ENCODE measurements at regions not wholly inside any gene's neighbourhood (a gene's known extent, or its start where the extent isn't known, plus 50 kb on each side); places are given as distances from the start of the nearest gene placed in this dataset.

DNA sequence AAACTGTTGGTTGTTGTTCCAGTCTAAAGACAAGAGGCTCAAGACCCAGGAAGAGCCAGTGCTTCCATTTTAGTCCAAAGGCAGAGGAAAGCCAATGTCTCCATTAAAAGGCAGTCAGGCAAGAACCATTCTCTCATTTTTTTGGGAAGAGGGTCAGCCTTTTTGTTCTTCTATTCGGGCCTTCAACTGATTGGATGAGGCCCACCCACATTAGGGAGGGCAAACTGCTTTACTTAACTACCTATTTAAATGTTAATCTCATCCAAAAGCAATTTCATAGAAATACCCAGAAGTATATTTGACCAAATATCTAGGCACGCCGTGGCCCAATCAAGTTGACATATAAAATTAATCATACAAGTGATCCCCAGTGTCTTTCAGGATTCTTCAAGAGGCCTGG, 104.4 kb upstream of the SYT6 start:
- TF ChIP-seq CTCF (tag by site-specific recombination; IDR thresholded peaks at IDR 0.05) (no peak), KLF7 (tag by site-specific recombination; IDR thresholded peaks at IDR 0.05; ENCODE audit: borderline replicate concordance) (no peak), SP3 (tag by site-specific recombination; IDR thresholded peaks at IDR 0.05) (no peak), TCF7L2 (IDR thresholded peaks at IDR 0.05; ENCODE audit: borderline replicate concordance, low read depth, low read length) (no peak), ZNF114 (tag by site-specific recombination; IDR thresholded peaks at IDR 0.05) (no peak), ZNF239 (tag by site-specific recombination; IDR thresholded peaks at IDR 0.05) (no peak), YY1 (tag by site-specific recombination; IDR thresholded peaks at IDR 0.05) (no peak), BCL11A (tag by site-specific recombination; IDR thresholded peaks at IDR 0.05; ENCODE audit: low read depth) (no peak), PRDM4 (tag by site-specific recombination; IDR thresholded peaks at IDR 0.05) (no peak), ZNF18 (tag by site-specific recombination; IDR thresholded peaks at IDR 0.05) (no peak), REST (tag by site-specific recombination; IDR thresholded peaks at IDR 0.05) (no peak), ZNF394 (tag by site-specific recombination; IDR thresholded peaks at IDR 0.05; ENCODE audit: borderline replicate concordance) (no peak), ZNF2 (tag by site-specific recombination; IDR thresholded peaks at IDR 0.05) (no peak)
- TF ChIP-seq, protein P1, sequence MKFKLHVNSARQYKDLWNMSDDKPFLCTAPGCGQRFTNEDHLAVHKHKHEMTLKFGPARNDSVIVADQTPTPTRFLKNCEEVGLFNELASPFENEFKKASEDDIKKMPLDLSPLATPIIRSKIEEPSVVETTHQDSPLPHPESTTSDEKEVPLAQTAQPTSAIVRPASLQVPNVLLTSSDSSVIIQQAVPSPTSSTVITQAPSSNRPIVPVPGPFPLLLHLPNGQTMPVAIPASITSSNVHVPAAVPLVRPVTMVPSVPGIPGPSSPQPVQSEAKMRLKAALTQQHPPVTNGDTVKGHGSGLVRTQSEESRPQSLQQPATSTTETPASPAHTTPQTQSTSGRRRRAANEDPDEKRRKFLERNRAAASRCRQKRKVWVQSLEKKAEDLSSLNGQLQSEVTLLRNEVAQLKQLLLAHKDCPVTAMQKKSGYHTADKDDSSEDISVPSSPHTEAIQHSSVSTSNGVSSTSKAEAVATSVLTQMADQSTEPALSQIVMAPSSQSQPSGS (tag by site-specific recombination; IDR thresholded peaks at IDR 0.05; ENCODE audit: low read depth): no peak

Measured in HEK293 (cell line).